WTC11 (cell line): ENCODE measurements at regions not wholly inside any gene's neighbourhood (a gene's known extent, or its start where the extent isn't known, plus 50 kb on each side); places are given as distances from the start of the nearest gene placed in this dataset.

ENCODE experiments used
- AR ChIP-seq: fragments of 250-450 bp; sonication (Bioruptor Pico); IDR thresholded peaks from 2 replicates; pipeline ENCODE4 v1.9.0; 2021; ENCODE audit warnings: mild to moderate bottlenecking
- ATF2 ChIP-seq: sonication (generic); formaldehyde crosslinking; IDR thresholded peaks from 2 replicates; pipeline ENCODE4 v1.8.1; 2022; ENCODE audit warnings: low read depth, missing genetic modification reagents, borderline replicate concordance
- CREB1 ChIP-seq: sonication (generic); formaldehyde crosslinking; IDR thresholded peaks from 2 replicates; pipeline ENCODE4 v1.8.0; 2023; ENCODE audit warnings: mild to moderate bottlenecking, missing genetic modification reagents
- CREM ChIP-seq: sonication (generic); formaldehyde crosslinking; IDR thresholded peaks from 2 replicates; pipeline ENCODE4 v1.8.1; 2022; ENCODE audit warnings: mild to moderate bottlenecking, missing genetic modification reagents, moderate library complexity
- CTCF ChIP-seq: fragments of 200-600 bp; IDR thresholded peaks from 2 replicates; pipeline ENCODE4 v1.8.0; 2022; ENCODE audit warnings: antibody characterized with exemption
- FOXP1 ChIP-seq: sonication (generic); formaldehyde crosslinking; IDR thresholded peaks from 2 replicates; pipeline ENCODE4 v1.8.0; 2022; ENCODE audit warnings: missing genetic modification reagents, mild to moderate bottlenecking, moderate library complexity, borderline replicate concordance
- NR3C1 ChIP-seq: sonication (generic); formaldehyde crosslinking; conservative IDR thresholded peaks from 2 replicates; pipeline ENCODE4 v1.8.1; 2023; ENCODE audit warnings: low read depth, mild to moderate bottlenecking, missing genetic modification reagents
- PRDM15 ChIP-seq: sonication (generic); formaldehyde crosslinking; IDR thresholded peaks from 2 replicates; pipeline ENCODE4 v1.8.0; 2022; ENCODE audit warnings: missing genetic modification reagents

- TF ChIP-seq ATF2 (no peak), FOXP1 (CRISPR knock-in tag) (no peak), CREB1 (no peak), NR3C1 (CRISPR knock-in tag) (no peak), CTCF (no peak), AR (no peak), CREM (CRISPR knock-in tag) (no peak), PRDM15 (CRISPR knock-in tag) (no peak)
Measured at GRCh38 chr4:174111422-174111821, 172.0 kb downstream of the FBXO8 start.
